H9 (cell line): ENCODE measurements at regions not wholly inside any gene's neighbourhood (a gene's known extent, or its start where the extent isn't known, plus 50 kb on each side); places are given as distances from the start of the nearest gene placed in this dataset.

ENCODE experiments used
- DNase-seq: peaks from one replicate; pipeline ENCODE4 v3.0.0-alpha.2; 2017
- H2AFZ ChIP-seq: one replicate; pipeline ENCODE4 v1.6.1; 2013; ENCODE audit warnings: mild to moderate bottlenecking, low read length, control low read depth, moderate library complexity
- H2AK5ac ChIP-seq: 2 replicates; pipeline ENCODE4 v1.6.1; 2013; ENCODE audit warnings: low read length, control low read depth, mixed read lengths; ENCODE audit not compliant: insufficient read length
- H2BK120ac ChIP-seq: one replicate; pipeline ENCODE4 v1.6.1; 2013; ENCODE audit warnings: low read depth, mild to moderate bottlenecking, low read length, control low read depth, inconsistent platforms; ENCODE audit not compliant: poor library complexity, severe bottlenecking
- H2BK12ac ChIP-seq: 2 replicates; pipeline ENCODE4 v1.6.1; 2013; ENCODE audit warnings: low read length, control low read depth, mixed read lengths, low read depth; ENCODE audit not compliant: insufficient read length
- H2BK15ac ChIP-seq: 2 replicates; pipeline ENCODE4 v1.6.1; 2013; ENCODE audit warnings: low read depth, low read length, control low read depth
- H2BK20ac ChIP-seq: one replicate; pipeline ENCODE4 v1.6.1; 2013; ENCODE audit warnings: low read depth, mild to moderate bottlenecking, low read length, control low read depth, inconsistent platforms; ENCODE audit not compliant: poor library complexity, severe bottlenecking
- H2BK5ac ChIP-seq: 2 replicates; pipeline ENCODE4 v1.6.1; 2013; ENCODE audit warnings: low read length, control low read depth, mixed read lengths; ENCODE audit not compliant: insufficient read length
- H3K14ac ChIP-seq: 2 replicates; pipeline ENCODE4 v1.6.1; 2013; ENCODE audit warnings: low read length, control low read depth; ENCODE audit not compliant: insufficient read depth
- H3K18ac ChIP-seq: 2 replicates; pipeline ENCODE4 v1.6.1; 2013; ENCODE audit warnings: low read depth, mild to moderate bottlenecking, mixed read lengths, low read length, control low read depth; ENCODE audit not compliant: insufficient read length
- H3K23ac ChIP-seq: 2 replicates; pipeline ENCODE4 v1.6.1; 2013; ENCODE audit warnings: low read length, control low read depth, mixed read lengths, low read depth; ENCODE audit not compliant: insufficient read length
- H3K23me2 ChIP-seq: 2 replicates; pipeline ENCODE4 v1.6.1; 2013; ENCODE audit warnings: low read depth, mild to moderate bottlenecking, mixed read lengths, low read length, control low read depth; ENCODE audit not compliant: insufficient read length, poor library complexity, severe bottlenecking
- H3K27ac ChIP-seq: 2 replicates; pipeline ENCODE4 v1.5.1; 2013; ENCODE audit warnings: low read length, control low read depth, mixed read lengths, low read depth; ENCODE audit not compliant: insufficient read length
- H3K27me3 ChIP-seq: 2 replicates; pipeline ENCODE4 v1.6.1; 2013; ENCODE audit warnings: low read length, control low read depth, inconsistent platforms; ENCODE audit not compliant: insufficient read depth
- H3K4ac ChIP-seq: 2 replicates; pipeline ENCODE4 v1.6.1; 2013; ENCODE audit warnings: low read depth, mild to moderate bottlenecking, control low read depth, inconsistent platforms, low read length, moderate library complexity
- H3K4me1 ChIP-seq: 2 replicates; pipeline ENCODE4 v1.6.1; 2013; ENCODE audit warnings: low read length, control low read depth, inconsistent platforms; ENCODE audit not compliant: insufficient read depth
- H3K4me2 ChIP-seq: 2 replicates; pipeline ENCODE4 v1.6.1; 2013; ENCODE audit warnings: low read length, control low read depth, mixed read lengths; ENCODE audit not compliant: insufficient read length, insufficient read depth
- H3K56ac ChIP-seq: 2 replicates; pipeline ENCODE4 v1.6.1; 2013; ENCODE audit warnings: low read depth, mild to moderate bottlenecking, mixed read lengths, low read length, control low read depth; ENCODE audit not compliant: insufficient read length
- H3K79me1 ChIP-seq: 2 replicates; pipeline ENCODE4 v1.6.1; 2013; ENCODE audit warnings: low read depth, mild to moderate bottlenecking, moderate library complexity, low read length, control low read depth, inconsistent platforms; ENCODE audit not compliant: insufficient read depth, poor library complexity, severe bottlenecking
- H3K79me2 ChIP-seq: 2 replicates; pipeline ENCODE4 v1.6.1; 2013; ENCODE audit warnings: low read length, control low read depth, inconsistent platforms; ENCODE audit not compliant: insufficient read depth
- H3K9ac ChIP-seq: 2 replicates; pipeline ENCODE4 v1.6.1; 2013; ENCODE audit warnings: low read length, control low read depth, mixed read lengths; ENCODE audit not compliant: insufficient read length; ENCODE audit errors: extremely low read depth
- H3K9me3 ChIP-seq: one replicate; pipeline ENCODE4 v1.6.1; 2013; ENCODE audit warnings: low read depth, low read length, inconsistent platforms; ENCODE audit not compliant: control insufficient read depth
- H3T11ph ChIP-seq: one replicate; pipeline ENCODE4 v1.6.1; 2013; ENCODE audit warnings: mild to moderate bottlenecking, low read length, control low read depth, inconsistent platforms
- H4K20me1 ChIP-seq: one replicate; pipeline ENCODE4 v1.6.1; 2013; ENCODE audit not compliant: control insufficient read depth, insufficient read length, insufficient read depth
- H4K5ac ChIP-seq: 2 replicates; pipeline ENCODE4 v1.6.1; 2013; ENCODE audit warnings: low read depth, mild to moderate bottlenecking, mixed read lengths, low read length, control low read depth; ENCODE audit not compliant: insufficient read length
- H4K8ac ChIP-seq: replicated peaks from 2 replicates; pipeline ENCODE4 v1.6.1; 2013; ENCODE audit warnings: low read length, control low read depth, mixed read lengths, low read depth; ENCODE audit not compliant: insufficient read length
- H4K91ac ChIP-seq: 2 replicates; pipeline ENCODE4 v1.6.1; 2013; ENCODE audit warnings: low read depth, mild to moderate bottlenecking, moderate library complexity, mixed read lengths, low read length, control low read depth; ENCODE audit not compliant: insufficient read length
- H3K27ac Mint-ChIP-seq, 3 experiments: 2 replicates in 2 of 3; 3 replicates in 1 of 3; pipeline ENCODE4 v1.8.0; 2020 to 2021; ENCODE audit warnings: mixed read lengths in 3 of 3, mild to moderate bottlenecking in 1 of 3, moderate library complexity in 1 of 3
- H3K27me3 Mint-ChIP-seq: 2 replicates; pipeline ENCODE4 v1.8.0; 2021; ENCODE audit warnings: low read depth, mild to moderate bottlenecking, moderate library complexity, mixed read lengths
- H3K36me3 Mint-ChIP-seq, 3 experiments: 2 replicates in 2 of 3; 3 replicates in 1 of 3; pipeline ENCODE4 v1.8.0; 2020 to 2021; ENCODE audit warnings: low read depth in 3 of 3, mixed read lengths in 3 of 3; ENCODE audit not compliant: insufficient read depth in 1 of 3
- H3K4me1 Mint-ChIP-seq, 2 experiments: 2 replicates each; pipeline ENCODE4 v1.8.0; 2020; ENCODE audit warnings: mixed read lengths in 2 of 2
- H3K4me3 Mint-ChIP-seq, 2 experiments: 2 replicates in 1 of 2; 3 replicates in 1 of 2; pipeline ENCODE4 v1.8.0; 2020 to 2021; ENCODE audit warnings: mild to moderate bottlenecking in 2 of 2, mixed read lengths in 2 of 2, moderate library complexity in 1 of 2
- H3K9me3 Mint-ChIP-seq, 2 experiments: 2 replicates in 1 of 2; 3 replicates in 1 of 2; pipeline ENCODE4 v1.8.0; 2020; ENCODE audit warnings: mild to moderate bottlenecking in 2 of 2, mixed read lengths in 2 of 2, moderate library complexity in 1 of 2
- WGBS: extraction: QIAGEN DNeasy Blood & Tissue Kit; methylation state at CpG from one replicate; pipeline ENCODE4 v1.1.7; 2013; ENCODE audit warnings: missing lambda C conversion rate, low lambda C conversion rate, mixed read lengths; ENCODE audit not compliant: insufficient read length; ENCODE audit errors: extremely low coverage; 5-methylcytosine and 5-hydroxymethylcytosine counted together
- TF ChIP-seq, protein P1 (sequence below): fragments of 200-600 bp; sonication (generic); conservative IDR thresholded peaks from 3 replicates; pipeline ENCODE4 v1.8.0; 2021; ENCODE audit warnings: antibody characterized with exemption, mild to moderate bottlenecking

- Histone ChIP-seq H2AFZ (no peak overlapping the region), H3K9ac (no peak overlapping the region), H4K8ac (no peak overlapping the region), H2BK15ac (no peak overlapping the region), H2BK120ac (no peak overlapping the region), H2BK12ac (no peak overlapping the region), H4K20me1 (no peaks in the 10 kb centered on the region), H3K79me2 (no peaks in the 10 kb centered on the region), H2BK5ac (no peak overlapping the region), H3K4ac (no peak overlapping the region), H3K79me1 (no peaks in the 10 kb centered on the region), H2AK5ac (no peak overlapping the region), H3K27me3 (no peaks in the 10 kb centered on the region), H3T11ph (no peak overlapping the region), H3K18ac (no peak overlapping the region), H3K23ac (no peak overlapping the region), H3K23me2 (no peaks in the 10 kb centered on the region), H2BK20ac (no peak overlapping the region), H3K4me2 (no peak overlapping the region), H3K27ac (no peak overlapping the region), H3K56ac (no peak overlapping the region), H4K5ac (no peak overlapping the region), H3K14ac (no peak overlapping the region), H4K91ac (no peak overlapping the region), H3K9me3 (no peaks in the 10 kb centered on the region), H3K4me1 (no peaks in the 10 kb centered on the region)
- Mint-ChIP-seq H3K27me3 (no peaks in the 10 kb centered on the region), H3K4me3 (no peak overlapping the region; a peak in 1 of 5 replicates), H3K9me3 (no peaks in the 10 kb centered on the region), H3K27ac (no peak overlapping the region), H3K36me3 (no peaks in the 10 kb centered on the region), H3K4me1 (no peaks in the 10 kb centered on the region)
- DNase-seq, result no peak
- WGBS, result no CpG with 5 or more reads among the region's 3 CpGs
- TF ChIP-seq, protein P1, sequence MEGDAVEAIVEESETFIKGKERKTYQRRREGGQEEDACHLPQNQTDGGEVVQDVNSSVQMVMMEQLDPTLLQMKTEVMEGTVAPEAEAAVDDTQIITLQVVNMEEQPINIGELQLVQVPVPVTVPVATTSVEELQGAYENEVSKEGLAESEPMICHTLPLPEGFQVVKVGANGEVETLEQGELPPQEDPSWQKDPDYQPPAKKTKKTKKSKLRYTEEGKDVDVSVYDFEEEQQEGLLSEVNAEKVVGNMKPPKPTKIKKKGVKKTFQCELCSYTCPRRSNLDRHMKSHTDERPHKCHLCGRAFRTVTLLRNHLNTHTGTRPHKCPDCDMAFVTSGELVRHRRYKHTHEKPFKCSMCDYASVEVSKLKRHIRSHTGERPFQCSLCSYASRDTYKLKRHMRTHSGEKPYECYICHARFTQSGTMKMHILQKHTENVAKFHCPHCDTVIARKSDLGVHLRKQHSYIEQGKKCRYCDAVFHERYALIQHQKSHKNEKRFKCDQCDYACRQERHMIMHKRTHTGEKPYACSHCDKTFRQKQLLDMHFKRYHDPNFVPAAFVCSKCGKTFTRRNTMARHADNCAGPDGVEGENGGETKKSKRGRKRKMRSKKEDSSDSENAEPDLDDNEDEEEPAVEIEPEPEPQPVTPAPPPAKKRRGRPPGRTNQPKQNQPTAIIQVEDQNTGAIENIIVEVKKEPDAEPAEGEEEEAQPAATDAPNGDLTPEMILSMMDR, result no peak
Measured at GRCh38 chr16:77117707-77118106, 73.3 kb upstream of the MON1B start.
